IMR-90 (cell line): ENCODE measurements at regions not wholly inside any gene's neighbourhood (a gene's known extent, or its start where the extent isn't known, plus 50 kb on each side); places are given as distances from the start of the nearest gene placed in this dataset.

Experiments used
- ATAC-seq: fragments of 200-7000 bp; cut with Tn5 transposase; 2 replicates; pipeline ENCODE4 v1.9.1; 2020; ENCODE audit warnings: low read depth, mild to moderate bottlenecking, moderate library complexity
- BruUV-seq: library from RNA; stranded (reverse); fragments of 400-500 nt; replicated peaks from 2 replicates; lab custom pipeline; 2021; lab: Mats Ljungman, UMichigan
- CTCF ChIA-PET: fragments of 300-600 bp; formaldehyde crosslinking; extraction: SDS; loops from one replicate; lab custom pipeline; 2021; ENCODE audit warnings: antibody characterized with exemption; lab: Yijun Ruan, JAX
- POLR2A ChIA-PET: fragments of 300-600 bp; sonication (Branson Sonifier 250); formaldehyde crosslinking; loops from one replicate; lab custom pipeline; 2022; ENCODE audit warnings: antibody characterized with exemption; ENCODE audit not compliant: unreplicated experiment; lab: Charles Lee
- DNase-seq: peaks from one replicate; pipeline ENCODE4 v3.0.0; 2013
- H2AFZ ChIP-seq: replicated peaks from 2 replicates; pipeline ENCODE3; 2013; ENCODE audit warnings: low read length, mild to moderate bottlenecking; ENCODE audit not compliant: poor library complexity
- H2AK5ac ChIP-seq: 2 replicates; pipeline ENCODE4 v1.6.1; 2013; ENCODE audit warnings: low read depth, low read length, inconsistent platforms
- H2AK9ac ChIP-seq: replicated peaks from 2 replicates; pipeline ENCODE3; 2013; ENCODE audit warnings: mild to moderate bottlenecking, low read depth, low read length, moderate library complexity; ENCODE audit not compliant: poor library complexity
- H2BK120ac ChIP-seq: 2 replicates; pipeline ENCODE4 v1.6.1; 2013; ENCODE audit warnings: low read depth, low read length, inconsistent platforms
- H2BK15ac ChIP-seq: 3 replicates; pipeline ENCODE4 v1.6.1; 2013; ENCODE audit warnings: low read depth, low read length, inconsistent platforms
- H2BK20ac ChIP-seq: 2 replicates; pipeline ENCODE4 v1.6.1; 2013; ENCODE audit warnings: low read depth, mild to moderate bottlenecking, inconsistent platforms, low read length, moderate library complexity
- H2BK5ac ChIP-seq: 2 replicates; pipeline ENCODE4 v1.6.1; 2013; ENCODE audit warnings: mild to moderate bottlenecking, low read depth, low read length, inconsistent platforms; ENCODE audit not compliant: poor library complexity, severe bottlenecking
- H3K14ac ChIP-seq: replicated peaks from 2 replicates; pipeline ENCODE4 v1.6.1; 2013; ENCODE audit warnings: low read depth, low read length, inconsistent platforms
- H3K18ac ChIP-seq: 2 replicates; pipeline ENCODE4 v1.6.1; 2013; ENCODE audit warnings: low read depth, low read length, control low read depth
- H3K23ac ChIP-seq: 2 replicates; pipeline ENCODE4 v1.6.1; 2013; ENCODE audit warnings: low read depth, low read length, inconsistent platforms
- H3K27ac ChIP-seq: 2 replicates; pipeline ENCODE4 v1.5.1; 2013; ENCODE audit warnings: mild to moderate bottlenecking, control low read depth, low read length; ENCODE audit not compliant: insufficient read depth
- H3K27me3 ChIP-seq: 2 replicates; pipeline ENCODE4 v1.6.1; 2013; ENCODE audit warnings: low read length; ENCODE audit not compliant: control insufficient read depth, insufficient read depth
- H3K36me3 ChIP-seq: 2 replicates; pipeline ENCODE4 v1.6.1; 2013; ENCODE audit warnings: low read length, mixed read lengths; ENCODE audit not compliant: control insufficient read depth, insufficient read depth
- H3K4ac ChIP-seq: 2 replicates; pipeline ENCODE4 v1.6.1; 2013; ENCODE audit warnings: low read depth, low read length, inconsistent platforms
- H3K4me1 ChIP-seq: 2 replicates; pipeline ENCODE4 v1.6.1; 2013; ENCODE audit warnings: low read length, mixed read lengths; ENCODE audit not compliant: control insufficient read depth, insufficient read depth
- H3K4me2 ChIP-seq: 2 replicates; pipeline ENCODE4 v1.6.1; 2013; ENCODE audit warnings: low read depth, mild to moderate bottlenecking, control low read depth, low read length, moderate library complexity
- H3K4me3 ChIP-seq: 2 replicates; pipeline ENCODE4 v1.5.1; 2013; ENCODE audit warnings: low read depth, mild to moderate bottlenecking, control low read depth, low read length, moderate library complexity; ENCODE audit not compliant: insufficient read depth
- H3K56ac ChIP-seq: 2 replicates; pipeline ENCODE4 v1.6.1; 2013; ENCODE audit warnings: low read length, inconsistent platforms; ENCODE audit not compliant: insufficient read depth; ENCODE audit errors: extremely low read depth
- H3K79me1 ChIP-seq, 2 experiments: 2 replicates each; pipeline ENCODE4 v1.6.1; 2013; ENCODE audit warnings: low read length in 2 of 2, inconsistent platforms in 1 of 2, low read depth in 1 of 2
- H3K9ac ChIP-seq: 2 replicates; pipeline ENCODE4 v1.6.1; 2013; ENCODE audit warnings: low read depth, low read length, control low read depth
- H3K9me1 ChIP-seq: 2 replicates; pipeline ENCODE4 v1.6.1; 2013; ENCODE audit warnings: low read length, inconsistent platforms; ENCODE audit not compliant: insufficient read depth
- H3K9me3 ChIP-seq: 2 replicates; pipeline ENCODE4 v1.6.1; 2013; ENCODE audit warnings: low read length; ENCODE audit not compliant: control insufficient read depth, insufficient read depth
- H4K20me1 ChIP-seq: 2 replicates; pipeline ENCODE4 v1.6.1; 2013; ENCODE audit warnings: low read length, inconsistent platforms; ENCODE audit not compliant: insufficient read depth
- H4K5ac ChIP-seq: 2 replicates; pipeline ENCODE4 v1.6.1; 2013; ENCODE audit warnings: mild to moderate bottlenecking, low read depth, low read length, control low read depth
- H4K8ac ChIP-seq, 2 experiments: 2 replicates each; pipeline ENCODE4 v1.6.1; 2013; ENCODE audit warnings: low read depth in 2 of 2, low read length in 2 of 2, control low read depth in 1 of 2, inconsistent platforms in 1 of 2
- H4K91ac ChIP-seq: 2 replicates; pipeline ENCODE4 v1.6.1; 2013; ENCODE audit warnings: low read depth, low read length, inconsistent platforms; ENCODE audit not compliant: insufficient read depth
- RCOR1 ChIP-seq: IDR thresholded peaks from 2 replicates; pipeline ENCODE4 v1.6.1; 2012; ENCODE audit warnings: mild to moderate bottlenecking, low read length, improper control_type of control experiment; ENCODE audit not compliant: insufficient replicate concordance
- WGBS, 2 experiments: methylation state at CpG; one replicate each; pipeline versions ENCODE4 v1.1.5 to v1.1.7; 2013; ENCODE audit warnings: missing lambda C conversion rate in 2 of 2; ENCODE audit not compliant: insufficient read length in 1 of 2; ENCODE audit errors: extremely low coverage in 2 of 2; 5-methylcytosine and 5-hydroxymethylcytosine counted together
- dilution Hi-C: fragments of 300-500 bp; cut with HindIII; formaldehyde crosslinking; loops from one replicate; pipeline ENCODE4 v1.14.3; 2018; ENCODE audit warnings: low sequenced_read_pairs; ENCODE audit not compliant: unreplicated experiment
- in situ Hi-C: fragments of 300-500 bp; cut with MboI; formaldehyde crosslinking; loops from 3 replicates; pipeline ENCODE4 v1.14.3; 2019; ENCODE audit warnings: low sequenced_read_pairs, inconsistent platforms, mixed read lengths
- intact Hi-C: fragments of 100-400 bp; cut with micrococcal nuclease; formaldehyde crosslinking; loops from 2 replicates; pipeline ENCODE4 v1.10.0; 2022

GRCh38 chr5:20958641-20959040 lies 970.6 kb upstream of the CDH18 start:
- no peak overlapping the region for H4K8ac ChIP-seq
- H2BK15ac ChIP-seq: no peak overlapping the region
- no peak for TF ChIP-seq RCOR1
- no peak for ATAC-seq
- H3K27ac ChIP-seq: no peak overlapping the region
- H3K56ac ChIP-seq: no peak overlapping the region
- H4K91ac ChIP-seq: no peak overlapping the region
- no peak overlapping the region for H2BK5ac ChIP-seq
- H3K4me2 ChIP-seq: no peak overlapping the region
- H2AK9ac ChIP-seq: no peak overlapping the region
- no peak overlapping the region for H3K14ac ChIP-seq
- no peaks in the 10 kb centered on the region for H3K79me1 ChIP-seq
- H3K23ac ChIP-seq: no peak overlapping the region
- H3K4me3 ChIP-seq: no peak overlapping the region
- H3K9me1 ChIP-seq: no peaks in the 10 kb centered on the region
- no peak overlapping the region for H3K18ac ChIP-seq
- no peaks in the 10 kb centered on the region for H3K36me3 ChIP-seq
- dilution Hi-C loops (no loop called here), in situ Hi-C loops (no loop called here), intact Hi-C loops (no loop called here)
- no peak overlapping the region for H2AK5ac ChIP-seq
- POLR2A ChIA-PET: no interaction called here
- H4K20me1 ChIP-seq: no peaks in the 10 kb centered on the region
- no peaks in the 10 kb centered on the region for H3K27me3 ChIP-seq
- no peak overlapping the region for H2BK20ac ChIP-seq
- H3K9ac ChIP-seq: no peak overlapping the region
- CTCF ChIA-PET: no interaction called here
- no peaks in the 10 kb centered on the region for H3K4me1 ChIP-seq
- no peak overlapping the region for H2AFZ ChIP-seq
- no TSS peak for BruUV-seq
- H3K9me3 ChIP-seq: 0 out of 2 replicates have a peak, but pooled peaks cover 2% of the 10 kb centered on the region
- H3K4ac ChIP-seq: no peak overlapping the region
- no peak overlapping the region for H2BK120ac ChIP-seq
- H4K5ac ChIP-seq: no peak overlapping the region
- WGBS, 2 experiments: 88% methylated on average over 1 of the region's 5 CpGs; no CpG with 5 or more reads in 1 of the 2 experiments
- DNase-seq: no peak
